Osteoblast (primary cell): ENCODE measurements at regions not wholly inside any gene's neighbourhood (a gene's known extent, or its start where the extent isn't known, plus 50 kb on each side); places are given as distances from the start of the nearest gene placed in this dataset.

Experiments
- DNase-seq: peaks from one replicate; pipeline ENCODE4 v3.0.0; 2011; ENCODE audit warnings: low spot score, mixed read lengths; ENCODE audit not compliant: insufficient read length; ENCODE audit errors: missing footprints
- H2AFZ ChIP-seq: 2 replicates; pipeline ENCODE4 v1.6.0; 2011; ENCODE audit warnings: mild to moderate bottlenecking, low read length
- H3K27ac ChIP-seq: 2 replicates; pipeline ENCODE4 v1.5.1; 2011; ENCODE audit warnings: mild to moderate bottlenecking, low read depth, low read length, moderate library complexity
- H3K27me3 ChIP-seq: 2 replicates; pipeline ENCODE4 v1.6.0; 2012; ENCODE audit warnings: mild to moderate bottlenecking, control low read depth, inconsistent platforms, low read length, moderate library complexity; ENCODE audit not compliant: insufficient read depth
- H3K36me3 ChIP-seq: 2 replicates; pipeline ENCODE4 v1.5.1; 2011; ENCODE audit warnings: mild to moderate bottlenecking, low read length, control low read depth, moderate library complexity; ENCODE audit not compliant: insufficient read depth
- H3K4me1 ChIP-seq: 2 replicates; pipeline ENCODE4 v1.5.1; 2011; ENCODE audit warnings: mild to moderate bottlenecking, low read length, control low read depth, moderate library complexity; ENCODE audit not compliant: insufficient read depth
- H3K4me2 ChIP-seq: 2 replicates; pipeline ENCODE4 v1.6.0; 2011; ENCODE audit warnings: mild to moderate bottlenecking, low read length; ENCODE audit not compliant: insufficient read depth
- H3K4me3 ChIP-seq: fragments of 200-600 bp; sonication (generic); 3 replicates; pipeline ENCODE4 v1.5.1; 2012; ENCODE audit warnings: mild to moderate bottlenecking, low read length, inconsistent platforms; ENCODE audit not compliant: insufficient read depth
- H3K79me2 ChIP-seq: 2 replicates; pipeline ENCODE4 v1.6.0; 2012; ENCODE audit warnings: mild to moderate bottlenecking, low read length, control low read depth, inconsistent platforms; ENCODE audit not compliant: insufficient read depth
- H3K9me3 ChIP-seq: 2 replicates; pipeline ENCODE4 v1.5.1; 2011; ENCODE audit warnings: low read depth, low read length, control low read depth
- H4K20me1 ChIP-seq: 2 replicates; pipeline ENCODE4 v1.6.0; 2012; ENCODE audit warnings: mild to moderate bottlenecking, low read length, control low read depth; ENCODE audit not compliant: insufficient read depth
- TF ChIP-seq, protein P1 (sequence below): IDR thresholded peaks from 2 replicates; pipeline ENCODE4 v1.5.1; 2011; ENCODE audit warnings: mild to moderate bottlenecking, low read depth, low read length, moderate library complexity; ENCODE audit errors: extremely low read depth

DNA sequence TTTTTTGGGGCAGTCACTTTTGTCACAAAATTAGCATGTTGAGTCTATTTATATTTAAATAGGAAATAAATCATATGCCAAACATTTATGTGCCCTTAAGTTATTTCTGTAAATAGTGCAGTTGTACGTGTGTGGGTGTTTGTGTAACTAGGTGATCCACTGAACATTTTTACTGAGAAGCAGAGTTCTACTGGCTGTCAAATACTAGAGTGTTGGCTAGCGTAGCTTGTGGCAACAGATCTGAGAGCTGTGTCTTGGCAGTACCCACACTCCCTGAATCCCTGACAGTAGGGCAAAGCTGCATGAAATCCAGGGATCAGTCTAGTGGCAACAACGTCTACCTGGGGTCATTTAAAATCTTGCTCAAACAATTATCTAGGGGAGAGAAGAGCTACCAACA, 273.1 kb upstream of the SLC8A1 start:
- H4K20me1 ChIP-seq: no peaks in the 10 kb centered on the region
- H3K36me3 ChIP-seq: no peaks in the 10 kb centered on the region
- H3K4me1 ChIP-seq: peaks cover 4% of the 10 kb centered on the region
- no peaks in the 10 kb centered on the region for H3K27me3 ChIP-seq
- DNase-seq: no peak
- no peak overlapping the region for H3K27ac ChIP-seq
- no peak overlapping the region for H3K4me2 ChIP-seq
- H3K9me3 ChIP-seq: no peaks in the 10 kb centered on the region
- H2AFZ ChIP-seq: no peak overlapping the region
- TF ChIP-seq, protein P1, sequence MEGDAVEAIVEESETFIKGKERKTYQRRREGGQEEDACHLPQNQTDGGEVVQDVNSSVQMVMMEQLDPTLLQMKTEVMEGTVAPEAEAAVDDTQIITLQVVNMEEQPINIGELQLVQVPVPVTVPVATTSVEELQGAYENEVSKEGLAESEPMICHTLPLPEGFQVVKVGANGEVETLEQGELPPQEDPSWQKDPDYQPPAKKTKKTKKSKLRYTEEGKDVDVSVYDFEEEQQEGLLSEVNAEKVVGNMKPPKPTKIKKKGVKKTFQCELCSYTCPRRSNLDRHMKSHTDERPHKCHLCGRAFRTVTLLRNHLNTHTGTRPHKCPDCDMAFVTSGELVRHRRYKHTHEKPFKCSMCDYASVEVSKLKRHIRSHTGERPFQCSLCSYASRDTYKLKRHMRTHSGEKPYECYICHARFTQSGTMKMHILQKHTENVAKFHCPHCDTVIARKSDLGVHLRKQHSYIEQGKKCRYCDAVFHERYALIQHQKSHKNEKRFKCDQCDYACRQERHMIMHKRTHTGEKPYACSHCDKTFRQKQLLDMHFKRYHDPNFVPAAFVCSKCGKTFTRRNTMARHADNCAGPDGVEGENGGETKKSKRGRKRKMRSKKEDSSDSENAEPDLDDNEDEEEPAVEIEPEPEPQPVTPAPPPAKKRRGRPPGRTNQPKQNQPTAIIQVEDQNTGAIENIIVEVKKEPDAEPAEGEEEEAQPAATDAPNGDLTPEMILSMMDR: no peak
- H3K4me3 ChIP-seq: no peak overlapping the region
- H3K79me2 ChIP-seq: no peaks in the 10 kb centered on the region

- Histone ChIP-seq H3K36me3 (no peaks in the 10 kb centered on the region), H3K4me2 (no peak overlapping the region), H3K4me1 (peaks cover 4% of the 10 kb centered on the region), H3K27me3 (no peaks in the 10 kb centered on the region), H3K27ac (no peak overlapping the region), H2AFZ (no peak overlapping the region), H3K9me3 (no peaks in the 10 kb centered on the region), H4K20me1 (no peaks in the 10 kb centered on the region), H3K4me3 (no peak overlapping the region), H3K79me2 (no peaks in the 10 kb centered on the region)
- TF ChIP-seq, protein P1: no peak
- no peak for DNase-seq
Observed at GRCh38 chr2:40725950-40726349, 274.1 kb upstream of the SLC8A1 start.

- Histone ChIP-seq H3K4me3 (no peak overlapping the region), H3K27ac (peak overlapping the region; percentile 67), H3K4me1 (peaks cover 17% of the 10 kb centered on the region), H3K79me2 (no peaks in the 10 kb centered on the region), H3K27me3 (no peaks in the 10 kb centered on the region), H3K36me3 (no peaks in the 10 kb centered on the region), H4K20me1 (no peaks in the 10 kb centered on the region), H3K4me2 (peak overlapping the region; percentile 37), H3K9me3 (no peaks in the 10 kb centered on the region), H2AFZ (no peak overlapping the region)
- DNase-seq: no peak
- TF ChIP-seq, protein P1: no peak
Observed at GRCh38 chr2:40734797-40735196, 282.9 kb upstream of the SLC8A1 start.

DNA sequence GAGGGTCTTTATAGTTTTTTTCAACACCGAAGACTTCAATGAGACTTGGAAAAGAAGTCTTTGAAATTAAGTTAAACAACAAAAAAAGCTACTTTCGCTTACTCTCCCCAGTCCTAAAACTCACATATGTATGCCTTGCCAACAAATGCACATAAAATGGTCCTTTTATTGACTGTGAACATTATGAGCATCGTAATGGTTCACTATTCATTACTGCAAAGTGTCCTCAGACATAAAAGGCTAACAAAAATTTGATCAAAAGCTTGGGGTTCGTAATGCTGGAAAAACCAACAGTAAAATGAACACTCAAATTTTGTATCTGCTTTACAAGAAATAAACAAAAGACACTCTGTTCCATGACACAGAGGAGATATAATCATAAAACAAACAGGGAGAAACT, 285.3 kb upstream of the SLC8A1 start:
- Histone ChIP-seq H3K36me3 (no peaks in the 10 kb centered on the region), H2AFZ (peak overlapping the region; percentile 61), H3K9me3 (no peaks in the 10 kb centered on the region), H3K79me2 (no peaks in the 10 kb centered on the region), H3K27me3 (no peaks in the 10 kb centered on the region), H3K27ac (no peak overlapping the region), H3K4me2 (peak overlapping the region; percentile 12), H4K20me1 (no peaks in the 10 kb centered on the region), H3K4me1 (peaks cover 17% of the 10 kb centered on the region), H3K4me3 (peak overlapping the region; percentile 20)
- TF ChIP-seq, protein P1: no peak
- no peak for DNase-seq
